ENCODE measurements at regions not wholly inside any gene's neighbourhood (a gene's known extent, or its start where the extent isn't known, plus 50 kb on each side); places are given as distances from the start of the nearest gene placed in this dataset.
"Not testable (repeated sequence)": the region's sequence is repeated elsewhere in the genome, so short reads cannot be mapped to it uniquely, and the experiment has no call there.

DNA sequence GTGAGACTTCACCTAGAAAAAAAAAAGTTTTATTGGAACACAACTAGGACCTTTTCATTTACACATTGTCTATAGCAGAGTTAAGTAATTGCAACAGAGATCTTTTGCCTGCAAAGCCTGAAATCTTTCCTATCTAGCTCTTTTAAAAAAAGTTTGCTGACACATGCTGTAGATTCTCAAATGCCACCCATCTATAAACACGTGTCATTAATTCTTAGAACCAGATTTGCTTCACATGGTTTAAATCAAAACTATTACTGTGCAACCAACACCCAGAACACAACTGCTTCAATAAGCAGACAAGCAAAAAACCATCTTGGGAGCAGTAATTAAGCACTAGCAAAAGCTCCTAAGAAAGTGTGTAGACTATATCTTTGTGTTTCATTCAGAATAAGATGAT lies 55.0 kb downstream of the OXSM start:
- DNase-seq, result no peak

DNA sequence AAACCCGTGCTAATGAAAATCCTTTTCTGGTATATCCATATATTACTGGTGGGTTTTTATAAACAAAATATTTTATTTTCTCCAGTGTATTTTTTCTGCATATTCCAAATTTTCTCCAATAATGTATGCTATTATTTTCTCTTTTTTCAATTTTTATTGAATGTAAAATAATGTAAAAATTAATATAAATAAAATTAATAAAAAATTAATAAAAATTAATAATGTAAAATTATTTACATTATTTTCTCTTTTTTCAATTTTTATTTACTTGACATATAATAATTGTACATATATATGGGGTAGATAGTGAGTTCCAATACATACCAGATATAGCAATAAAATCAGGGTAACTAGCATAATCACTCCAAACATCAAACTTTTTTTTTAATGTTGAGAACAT lies 56.4 kb downstream of the OXSM start:
- no peak for DNase-seq

DNA sequence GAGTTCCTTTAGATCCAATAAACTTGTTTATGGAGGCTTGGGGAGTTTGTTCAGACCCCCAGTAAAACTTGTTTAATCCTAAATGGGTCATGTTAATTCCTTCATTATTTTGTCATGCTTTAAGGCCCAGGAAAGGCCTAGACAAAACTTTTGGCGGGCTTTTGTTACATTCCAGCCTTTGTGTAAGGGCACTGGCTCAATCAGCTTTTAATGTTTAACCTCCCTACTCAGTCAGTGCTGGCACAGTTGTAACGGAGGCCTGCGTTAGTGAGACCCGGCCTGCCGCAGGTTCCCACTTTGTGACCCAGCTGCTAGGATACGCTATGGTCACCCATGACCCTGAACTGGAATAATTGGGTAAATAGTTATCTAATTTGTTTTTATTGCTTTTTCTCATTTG lies 59.2 kb downstream of the OXSM start:
- no peak for DNase-seq

DNA sequence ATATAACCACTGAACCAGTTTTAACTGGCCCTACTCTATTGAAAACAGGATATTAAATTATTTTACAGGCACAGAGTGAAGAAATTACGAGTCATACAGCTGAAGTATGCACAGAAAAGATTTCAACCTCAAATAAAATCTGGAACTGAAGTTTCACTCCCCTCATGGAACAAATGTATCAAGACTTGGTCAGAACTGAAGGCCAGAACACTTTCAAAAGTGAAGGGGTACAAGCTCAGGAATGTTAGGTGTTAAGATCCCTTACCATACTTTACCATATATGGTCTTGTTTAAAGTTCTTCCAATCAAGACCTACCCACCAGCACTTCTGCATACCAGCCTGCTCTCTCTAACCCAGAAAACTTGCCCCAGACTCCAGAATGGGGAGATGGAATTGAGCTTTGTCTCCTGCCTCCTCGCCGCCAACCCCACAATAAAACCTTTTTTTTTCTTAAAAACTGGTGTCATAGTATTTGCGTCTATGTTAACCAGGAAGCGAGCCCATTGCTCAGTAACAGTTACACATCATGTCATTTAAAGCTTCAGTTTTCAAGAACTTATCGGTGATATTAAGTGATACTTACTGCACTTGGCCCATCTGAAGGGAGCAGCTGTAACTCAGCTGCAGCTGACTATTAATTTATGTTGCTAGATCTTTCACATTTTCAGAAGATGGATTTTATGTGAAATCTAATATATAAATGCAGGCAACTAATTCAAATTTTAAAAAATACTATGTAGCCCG lies 59.9 kb downstream of the OXSM start:
- DNase-seq, result no peak

DNA sequence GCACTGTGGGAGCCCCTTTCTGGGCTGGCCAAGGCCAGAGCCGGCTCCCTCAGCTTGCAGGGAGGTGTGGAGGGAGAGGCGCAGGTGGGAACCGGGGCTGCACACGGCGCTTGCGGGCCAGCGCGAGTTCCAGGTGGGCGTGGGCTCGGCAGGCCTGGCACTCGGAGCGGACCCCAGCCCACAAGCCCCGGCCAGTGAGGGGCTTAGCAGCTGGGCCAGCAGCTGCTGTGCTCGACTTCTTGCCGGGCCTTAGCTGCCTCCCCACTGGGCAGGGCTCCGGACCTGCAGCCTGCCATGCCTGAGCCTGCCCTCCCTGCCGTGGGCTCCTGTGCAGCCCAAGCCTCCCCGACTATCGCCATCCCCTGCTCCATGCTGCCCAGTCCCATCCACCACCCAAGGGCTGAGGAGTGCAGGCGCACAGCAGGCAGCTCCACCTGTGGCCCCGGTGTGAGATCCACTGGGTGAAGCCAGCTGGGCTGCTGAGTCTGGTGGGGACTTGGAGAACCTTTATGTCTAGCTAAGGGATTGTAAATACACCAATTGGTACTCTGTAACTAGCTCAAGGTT lies 61.9 kb downstream of the OXSM start:
- DNase-seq, result not testable (repeated sequence)

DNA sequence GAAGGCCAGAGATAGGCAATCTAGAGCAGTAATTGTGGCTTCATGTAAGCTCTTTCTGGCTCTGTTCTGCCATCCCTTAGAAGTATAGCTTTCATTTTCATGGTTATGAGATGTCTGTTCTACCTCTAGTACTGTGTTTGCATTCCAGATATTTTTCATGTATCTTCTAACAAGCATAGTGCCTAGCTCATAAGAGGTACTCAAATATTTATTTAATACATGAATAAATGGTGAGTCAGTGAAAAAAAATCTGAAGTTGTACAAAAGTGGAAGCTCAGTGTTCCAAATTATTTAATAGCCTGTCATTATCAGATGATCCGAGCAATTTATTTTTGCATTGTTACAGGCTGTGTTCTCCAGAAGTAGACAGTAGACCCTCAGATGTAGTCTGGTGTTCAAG lies 64.3 kb downstream of the OXSM start:
- no peak for DNase-seq

DNA sequence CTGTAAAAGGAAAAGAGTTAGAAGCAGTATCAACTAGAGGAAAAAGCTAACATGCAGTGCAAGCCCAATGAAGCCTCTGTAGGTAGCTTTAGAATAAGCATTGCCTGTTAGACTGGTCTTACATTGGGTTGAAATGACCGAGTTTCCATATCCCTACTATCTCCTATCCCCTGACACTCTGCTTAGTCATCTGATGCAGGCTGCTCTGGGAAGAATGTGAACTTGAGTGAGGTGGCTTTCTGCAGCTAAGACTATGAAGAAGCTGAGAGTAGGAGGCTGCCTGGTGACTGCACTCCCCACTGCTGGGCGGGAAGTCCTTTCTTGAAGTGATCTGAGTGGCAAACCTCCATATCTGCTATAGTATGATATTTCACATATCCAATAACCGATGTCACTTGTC lies 64.7 kb downstream of the OXSM start:
- no peak for DNase-seq

DNA sequence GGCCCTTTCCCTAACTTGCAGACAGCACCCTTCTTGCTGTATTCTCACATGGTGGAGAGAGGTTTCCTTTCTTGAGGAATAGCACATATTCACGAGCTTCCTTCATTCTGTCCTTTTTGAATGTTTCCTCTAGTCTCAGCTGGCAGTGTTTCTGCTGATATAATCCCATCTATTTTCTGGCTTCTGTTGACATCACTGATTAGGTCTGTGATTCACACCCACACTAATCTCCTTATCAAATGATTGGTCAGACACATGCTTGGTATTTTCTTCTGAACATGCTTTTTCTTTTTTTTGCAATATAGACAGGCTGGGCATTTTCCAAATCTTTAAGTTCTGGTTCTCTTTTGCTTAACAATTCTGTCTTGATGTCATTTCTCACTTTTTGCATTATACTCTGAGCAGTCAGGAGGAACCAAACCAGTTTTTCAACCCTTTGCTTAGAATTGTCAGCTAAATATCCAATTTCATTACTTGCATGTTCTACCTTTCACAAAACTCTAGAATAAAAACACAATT lies 65.4 kb downstream of the OXSM start:
- no peak for DNase-seq

DNA sequence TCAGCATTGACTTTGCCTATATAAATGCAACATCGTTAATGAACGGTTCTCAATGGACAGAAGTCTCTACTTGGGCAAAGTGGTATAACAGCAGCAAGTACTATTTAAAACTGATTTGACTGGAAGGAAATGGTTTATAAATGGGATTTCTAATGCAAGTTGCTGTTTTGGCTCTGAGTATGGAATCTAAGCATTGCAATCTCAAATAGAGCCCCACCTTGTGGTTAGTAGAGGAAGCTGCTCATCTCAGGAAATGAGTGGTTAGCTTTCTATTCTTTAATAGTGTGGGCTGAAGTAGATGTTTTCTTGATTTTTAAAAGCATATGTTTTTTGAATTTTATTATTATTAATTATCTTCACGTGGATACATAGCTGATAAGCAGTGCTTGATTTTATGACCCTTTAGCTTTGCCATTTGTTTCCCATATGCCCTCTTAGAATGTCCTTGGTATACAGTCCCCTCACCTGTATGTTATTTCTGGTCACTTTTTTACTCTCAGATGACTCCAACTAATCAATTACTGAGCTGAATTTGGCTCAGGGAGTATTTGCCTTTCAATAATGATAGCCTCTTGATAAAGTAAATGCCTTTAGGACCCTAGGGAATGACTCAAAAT lies 67.1 kb downstream of the OXSM start:
- no peak for DNase-seq

DNA sequence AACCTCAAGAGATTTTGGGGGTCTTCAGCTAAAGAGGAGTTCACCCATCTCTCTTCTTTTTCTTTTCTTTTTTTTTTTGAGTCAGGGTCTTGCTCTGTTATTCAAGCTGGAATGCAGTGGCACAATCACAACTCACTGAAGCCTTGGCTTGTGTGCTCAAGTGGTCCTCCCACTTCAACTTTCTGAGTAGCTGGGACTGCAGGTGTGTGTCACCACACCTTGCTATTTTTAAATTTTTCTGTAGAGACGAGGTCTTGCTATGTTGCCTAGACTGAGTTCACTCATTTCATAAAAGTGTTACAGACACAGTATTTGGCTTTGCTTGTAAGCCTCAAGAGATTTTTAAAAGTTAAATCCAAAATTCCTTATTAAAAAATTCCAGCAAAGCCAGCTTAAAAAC lies 71.7 kb downstream of the OXSM start:
- no peak for DNase-seq

DNA sequence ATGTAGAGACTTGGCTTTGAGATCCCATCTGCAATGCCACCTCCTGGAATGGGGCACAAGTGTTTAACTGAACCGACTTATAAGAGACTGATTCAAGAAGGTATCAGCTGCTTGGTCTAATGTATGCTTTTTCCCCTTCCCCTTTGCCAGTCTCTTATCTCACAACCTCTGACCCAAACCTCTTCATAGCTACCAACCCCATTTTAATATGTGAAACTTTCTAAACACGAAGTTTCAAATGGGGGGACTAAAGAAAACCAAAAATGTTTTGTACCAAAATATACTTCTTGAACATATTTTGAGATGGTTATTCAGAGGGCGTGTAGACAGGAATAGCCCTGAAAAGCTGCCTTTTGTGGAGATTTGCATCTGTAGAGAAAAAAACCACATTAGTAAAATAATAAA lies 73.1 kb downstream of the OXSM start:
- DNase-seq, result no peak

DNA sequence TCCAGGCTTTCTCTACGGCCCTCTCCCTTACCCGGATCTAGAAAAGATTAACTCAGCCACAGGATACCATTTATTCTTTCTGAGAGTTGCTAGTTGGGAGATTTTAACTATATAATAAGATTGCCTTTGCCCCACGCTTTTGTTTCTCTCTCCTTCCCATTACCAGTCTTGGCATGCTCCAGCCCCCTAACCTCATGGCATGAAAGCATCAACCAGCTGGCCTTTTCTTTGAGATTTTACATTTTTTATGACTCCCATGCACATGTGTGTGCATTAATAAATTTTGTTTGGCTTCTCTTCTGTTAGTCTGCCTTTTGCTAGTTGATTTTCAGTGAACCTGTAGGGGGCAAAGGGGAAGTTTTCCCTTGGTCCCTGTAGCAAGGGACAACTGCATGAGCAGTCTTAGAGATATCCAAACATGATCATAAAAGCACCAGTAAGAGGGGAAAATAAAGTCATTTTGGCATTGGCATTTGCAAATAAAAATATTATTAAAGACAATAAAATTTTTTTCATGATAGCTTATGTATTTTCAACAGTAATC lies 73.6 kb downstream of the OXSM start:
- no peak for DNase-seq

DNA sequence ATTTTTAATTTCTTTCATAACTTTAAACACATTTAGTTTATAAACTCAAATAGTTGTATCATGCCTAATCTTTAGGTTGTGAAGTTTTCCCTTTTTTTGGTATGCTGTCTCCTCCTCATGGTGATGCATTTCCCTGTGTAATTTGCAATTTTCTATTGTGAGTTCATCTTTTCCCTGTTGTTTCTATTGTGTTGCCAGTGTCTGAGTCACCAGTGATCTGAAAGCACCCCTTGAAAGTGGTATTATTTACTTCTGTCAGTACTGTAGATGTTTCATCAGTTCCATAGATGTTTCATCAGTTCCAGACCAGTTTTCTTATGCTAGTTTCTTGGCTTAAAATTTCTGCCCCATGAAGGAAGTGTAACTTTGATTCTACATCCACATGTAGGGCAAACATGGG lies 80.6 kb downstream of the OXSM start:
- no peak for DNase-seq

DNA sequence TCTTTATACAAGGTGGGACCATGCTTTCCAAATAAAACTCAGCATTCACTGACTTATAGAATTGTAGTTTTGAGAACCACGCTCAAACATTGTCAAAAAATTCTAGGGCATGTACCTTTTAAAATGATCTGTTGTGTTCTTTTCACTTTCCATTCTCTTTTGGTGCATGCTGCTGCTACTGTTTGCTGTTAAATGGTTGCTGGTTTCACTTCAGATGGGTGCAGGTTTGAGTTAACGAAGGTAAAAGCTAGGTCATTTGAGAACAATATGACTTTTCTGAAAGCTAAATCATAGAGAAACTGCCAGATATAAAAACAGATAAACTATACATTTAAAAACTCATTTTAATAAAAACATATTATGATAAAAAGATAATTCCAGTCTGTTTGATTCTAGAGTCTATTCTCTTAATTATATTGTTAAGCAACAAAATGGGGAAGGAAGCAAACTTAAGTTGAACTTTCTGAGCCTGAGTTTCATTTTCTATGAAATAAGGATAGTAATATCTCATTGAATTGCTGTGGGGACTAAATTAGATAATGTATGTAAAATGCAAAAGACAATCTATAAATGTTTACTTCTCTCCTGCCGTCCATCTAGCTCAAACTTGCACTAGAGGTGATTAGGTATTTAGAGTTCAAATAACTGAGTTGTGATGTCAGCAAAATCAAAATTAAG lies 82.4 kb downstream of the OXSM start:
- no peak for DNase-seq

DNA sequence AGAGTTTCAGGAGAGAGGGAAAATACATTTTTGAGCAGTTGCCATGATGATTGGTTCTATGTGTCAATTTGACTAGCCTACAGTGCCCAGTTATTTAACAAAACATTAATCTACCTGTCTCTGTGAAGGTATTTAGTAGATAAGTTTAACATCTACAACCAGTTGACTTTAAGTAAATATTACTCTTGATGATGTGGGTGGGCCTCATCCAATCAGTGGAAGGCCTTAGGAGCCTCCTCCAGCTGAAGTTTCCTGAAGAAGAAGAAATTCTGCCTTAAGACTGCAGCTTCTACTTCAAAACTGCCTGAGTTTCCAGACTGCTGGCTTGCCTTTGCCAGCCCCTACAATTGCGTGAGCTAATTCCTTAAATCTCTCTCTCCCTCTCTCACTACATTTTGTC lies 93.6 kb downstream of the OXSM start:
- no peak for DNase-seq

DNA sequence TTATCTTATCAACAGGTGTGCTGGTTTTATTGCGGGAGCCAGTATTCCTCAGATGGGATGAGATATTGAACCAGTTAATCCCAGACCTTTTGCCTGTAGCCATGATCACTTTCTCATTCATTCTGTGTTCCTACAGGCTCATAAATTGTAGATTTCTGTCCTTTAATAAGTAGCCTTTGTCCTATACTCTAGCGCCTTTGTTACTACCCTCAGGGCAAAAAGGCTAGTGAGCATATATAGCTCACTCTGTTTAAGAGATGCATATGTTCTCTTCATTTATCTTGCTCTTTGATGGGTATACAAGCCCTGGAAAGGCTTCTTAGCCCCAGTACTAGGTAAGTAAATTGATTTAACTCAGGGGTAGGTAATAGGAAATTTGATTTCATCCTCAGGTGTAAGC lies 95.1 kb downstream of the OXSM start:
- no peak for DNase-seq

DNA sequence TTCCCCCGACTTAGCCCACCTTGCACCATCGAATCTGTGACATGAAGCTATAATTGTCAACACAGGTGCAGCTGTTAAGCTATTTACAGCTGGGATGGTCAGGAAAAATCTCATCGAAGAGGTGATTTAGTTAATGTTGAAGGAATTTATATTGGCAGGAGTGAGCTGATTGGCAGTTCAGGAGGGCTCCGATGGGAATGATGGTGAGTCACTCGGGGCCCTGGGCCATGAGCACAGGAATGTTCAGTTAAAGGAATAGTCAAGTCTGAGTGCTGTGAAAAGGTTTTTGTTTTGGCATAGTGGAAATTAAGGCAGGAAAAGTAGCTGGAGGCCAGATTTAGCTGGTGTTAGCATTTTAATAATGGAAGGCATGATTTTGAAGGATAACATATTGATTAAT lies 95.7 kb downstream of the OXSM start:
- no peak for DNase-seq

DNA sequence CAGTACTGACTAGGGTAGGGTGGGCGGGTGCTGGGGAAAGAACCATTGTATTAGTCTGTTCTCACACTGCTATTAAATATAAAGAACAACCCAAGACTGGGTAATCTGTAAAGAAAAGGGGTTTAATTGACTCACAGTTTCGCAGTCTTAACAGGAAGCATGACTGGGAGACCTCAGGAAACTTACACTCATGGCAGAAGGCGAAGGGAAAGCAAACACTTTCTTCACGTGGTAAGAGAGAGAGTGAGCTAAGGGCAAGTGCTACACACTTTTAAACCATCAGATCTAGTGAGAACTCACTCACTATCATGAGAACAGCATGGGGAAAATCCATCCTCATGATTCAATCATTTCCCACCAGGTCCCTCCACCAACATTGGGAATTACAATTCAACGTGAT lies 98.0 kb downstream of the OXSM start:
- no peak for DNase-seq

DNA sequence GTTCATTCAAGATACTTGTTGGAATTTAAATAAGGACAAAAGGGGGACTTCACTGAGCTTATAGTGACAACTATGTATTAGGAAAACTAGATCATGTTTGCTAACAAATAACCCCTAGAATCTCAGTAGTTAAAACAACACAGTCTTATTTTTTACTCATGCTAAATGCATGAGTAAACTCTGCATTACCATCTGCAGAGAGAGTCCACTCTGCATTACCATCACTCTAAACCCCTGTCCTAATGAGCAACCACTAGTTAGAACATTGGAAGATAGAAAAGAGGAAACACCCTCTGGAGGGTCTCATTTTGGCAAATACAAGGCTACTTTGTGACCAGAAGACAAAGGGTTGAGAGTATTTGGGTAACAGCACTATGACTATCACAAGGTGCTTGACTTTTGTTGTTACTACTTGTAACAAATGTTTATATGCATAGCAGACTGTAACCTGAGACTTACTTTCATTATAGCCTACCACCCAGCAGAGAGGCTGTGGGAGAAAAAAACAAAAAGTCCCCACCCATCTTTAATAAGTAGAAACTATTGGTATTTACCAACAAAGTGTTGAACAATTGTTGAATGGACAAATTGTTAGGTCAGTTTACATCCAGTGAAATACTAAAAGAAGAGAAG lies 99.1 kb downstream of the OXSM start:
- no peak for DNase-seq

DNA sequence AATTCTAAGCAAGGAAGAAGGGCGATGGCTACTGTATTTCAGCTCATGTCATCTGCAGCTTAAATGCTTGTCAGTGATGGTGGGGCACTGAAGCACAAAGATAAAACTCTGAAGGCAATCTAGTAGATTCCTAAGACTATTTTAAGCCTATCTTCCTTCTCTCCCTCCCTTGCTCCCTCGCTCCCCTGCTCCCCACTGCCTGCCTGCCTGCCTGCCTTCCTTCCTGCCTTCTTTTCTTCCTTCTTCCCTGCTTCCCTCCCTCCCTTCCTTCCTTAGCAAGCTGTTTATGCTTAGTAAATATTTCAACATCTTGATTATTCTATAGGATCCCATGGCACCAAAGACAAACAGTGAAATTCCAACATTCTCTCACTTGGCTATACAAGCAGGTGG lies 99.6 kb downstream of the OXSM start:
- DNase-seq, result no peak

DNA sequence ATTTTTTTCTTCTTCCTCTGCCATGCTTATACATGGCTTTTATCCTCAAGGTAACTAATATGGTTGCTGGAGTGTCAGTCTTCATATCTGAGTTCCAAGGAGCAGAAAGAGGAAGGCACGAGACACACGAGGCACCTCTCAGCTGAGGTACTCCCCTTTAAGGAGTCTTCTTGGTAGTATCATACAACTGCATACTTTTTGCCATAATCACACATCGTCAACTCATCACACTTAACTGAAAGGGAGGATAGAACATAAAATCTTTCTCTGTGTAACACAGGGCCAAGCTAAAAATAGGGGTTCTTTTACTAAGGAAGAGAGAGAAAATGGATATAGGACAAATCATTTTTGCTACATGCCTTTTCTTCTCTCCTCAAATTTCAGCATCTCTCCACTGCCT lies 104.2 kb downstream of the OXSM start:
- DNase-seq, result no peak

DNA sequence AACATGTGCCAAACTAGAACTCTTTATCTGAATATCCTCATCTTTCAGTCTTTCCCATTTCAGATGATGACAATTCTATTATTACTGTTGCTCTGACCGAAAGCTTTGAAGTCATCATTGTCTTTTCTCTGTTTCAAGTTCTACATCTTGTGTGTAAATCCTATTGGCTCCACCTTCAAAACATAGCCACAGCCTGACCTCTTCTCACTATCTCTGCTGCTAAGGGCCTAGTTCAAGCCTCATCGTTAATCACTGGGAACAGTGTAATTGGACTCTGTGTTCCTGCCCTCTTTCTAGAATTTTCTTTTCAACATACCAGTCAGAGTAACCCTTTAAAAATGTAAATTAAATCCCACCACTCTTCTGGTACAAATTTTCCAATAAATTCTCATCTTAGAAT lies 105.1 kb downstream of the OXSM start:
- DNase-seq, result no peak

DNA sequence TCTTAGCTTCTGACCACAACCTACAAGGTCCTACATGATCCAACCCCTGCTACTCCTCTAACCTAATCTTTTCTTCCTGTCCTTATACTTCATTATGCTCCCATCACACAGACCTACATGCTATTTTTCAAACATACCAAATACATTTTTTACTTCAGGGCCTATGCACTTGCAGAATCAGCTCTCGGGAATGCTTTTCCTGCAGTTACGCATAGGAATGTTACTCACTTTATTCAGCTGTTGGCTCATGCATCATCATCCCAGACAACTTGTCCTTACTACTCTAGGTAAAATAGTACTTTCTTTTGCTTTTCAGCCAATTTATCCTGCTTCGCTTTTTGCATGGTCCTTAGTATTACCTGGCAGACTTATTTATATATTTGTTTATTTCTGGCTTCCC lies 105.6 kb downstream of the OXSM start:
- DNase-seq, result no peak

Measured in stimulated activated CD4-positive, alpha-beta T cell treated with anti-CD3 and anti-CD28 coated beads, Interleukin-4, amount 100 ng/mL, for 1 hour (primary cell).